GM18861 (cell line): ENCODE measurements at regions not wholly inside any gene's neighbourhood (a gene's known extent, or its start where the extent isn't known, plus 50 kb on each side); places are given as distances from the start of the nearest gene placed in this dataset.
"Not testable (repeated sequence)": the region's sequence is repeated elsewhere in the genome, so short reads cannot be mapped to it uniquely, and the experiment has no call there.

Experiments used
- ATAC-seq: cut with Tn5 transposase; IDR thresholded peaks from one replicate; pipeline ENCODE4 v1.9.1; 2021; ENCODE audit not compliant: unreplicated experiment

DNA sequence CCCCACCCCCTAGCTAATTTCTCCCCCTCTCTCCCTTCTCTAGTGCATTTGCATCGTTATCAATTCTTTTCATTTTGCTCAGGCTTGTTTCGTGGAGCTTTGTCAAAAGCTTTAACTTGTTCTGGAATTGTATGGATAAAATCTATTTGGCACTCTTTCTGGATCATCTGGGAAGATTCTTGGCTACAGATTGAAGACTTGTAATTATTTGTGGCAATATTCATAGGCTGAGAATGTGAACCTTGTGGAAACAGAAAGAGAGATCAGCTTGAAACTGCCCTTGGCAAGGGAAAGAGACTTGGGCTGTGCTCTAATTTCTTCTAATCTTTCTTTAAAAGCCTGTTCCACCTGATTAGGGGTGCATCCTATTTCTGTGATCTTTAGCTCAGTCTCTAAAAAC lies 340.6 kb upstream of the DAB2 start:
- ATAC-seq, result no peak

DNA sequence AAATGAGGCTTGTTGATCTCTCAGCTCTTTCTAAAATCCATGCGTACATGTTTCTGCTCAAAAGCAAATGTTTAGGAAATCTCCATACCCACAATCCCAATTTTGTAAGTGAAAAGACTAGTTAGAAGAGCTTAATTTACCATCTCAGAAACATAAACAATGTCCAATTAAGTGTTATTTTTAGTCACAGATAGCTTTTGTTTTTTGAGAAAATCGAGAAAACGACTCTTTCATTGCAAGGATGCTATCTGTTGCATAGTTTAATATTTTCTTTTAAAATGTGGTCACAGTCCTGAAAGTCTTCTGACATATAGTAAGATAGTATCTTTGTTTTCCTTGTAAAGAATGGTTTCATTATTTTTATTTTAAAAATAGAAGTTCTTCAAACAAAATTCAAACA lies 338.0 kb upstream of the DAB2 start:
- no peak for ATAC-seq

DNA sequence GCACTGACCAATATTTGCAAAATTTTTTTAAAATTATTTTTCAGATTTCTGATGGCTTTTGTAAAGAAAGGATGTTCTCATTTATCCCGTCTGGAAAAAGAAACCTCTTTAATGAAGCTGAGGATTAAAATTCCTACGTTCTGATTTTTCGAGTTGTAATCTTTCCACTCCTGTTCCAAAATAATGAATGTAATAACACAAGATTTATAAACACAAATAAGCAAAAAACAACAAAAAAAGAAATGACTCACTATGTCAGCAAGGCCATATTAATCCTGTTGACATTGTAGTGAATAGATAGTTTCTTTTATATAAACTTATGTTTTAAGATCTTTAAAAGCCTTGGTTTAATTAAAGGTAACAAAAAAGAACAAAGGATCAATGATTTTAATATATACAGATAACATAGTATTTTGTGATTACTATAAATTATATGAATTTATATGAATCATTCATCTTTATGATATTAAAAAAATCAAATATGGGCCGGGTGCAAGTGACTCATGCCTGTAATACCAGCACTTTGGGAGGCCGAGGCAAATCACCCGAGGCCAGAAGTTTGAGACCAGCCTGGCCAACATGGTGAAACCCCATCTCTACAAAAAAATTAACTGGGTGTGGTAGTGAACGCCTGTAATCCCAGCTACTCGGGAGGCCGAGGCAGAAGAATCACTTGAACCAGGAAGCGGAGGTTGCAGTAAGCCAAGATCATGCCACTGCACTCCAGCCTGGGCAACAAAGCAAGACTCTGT lies 336.6 kb upstream of the DAB2 start:
- no peak for ATAC-seq

DNA sequence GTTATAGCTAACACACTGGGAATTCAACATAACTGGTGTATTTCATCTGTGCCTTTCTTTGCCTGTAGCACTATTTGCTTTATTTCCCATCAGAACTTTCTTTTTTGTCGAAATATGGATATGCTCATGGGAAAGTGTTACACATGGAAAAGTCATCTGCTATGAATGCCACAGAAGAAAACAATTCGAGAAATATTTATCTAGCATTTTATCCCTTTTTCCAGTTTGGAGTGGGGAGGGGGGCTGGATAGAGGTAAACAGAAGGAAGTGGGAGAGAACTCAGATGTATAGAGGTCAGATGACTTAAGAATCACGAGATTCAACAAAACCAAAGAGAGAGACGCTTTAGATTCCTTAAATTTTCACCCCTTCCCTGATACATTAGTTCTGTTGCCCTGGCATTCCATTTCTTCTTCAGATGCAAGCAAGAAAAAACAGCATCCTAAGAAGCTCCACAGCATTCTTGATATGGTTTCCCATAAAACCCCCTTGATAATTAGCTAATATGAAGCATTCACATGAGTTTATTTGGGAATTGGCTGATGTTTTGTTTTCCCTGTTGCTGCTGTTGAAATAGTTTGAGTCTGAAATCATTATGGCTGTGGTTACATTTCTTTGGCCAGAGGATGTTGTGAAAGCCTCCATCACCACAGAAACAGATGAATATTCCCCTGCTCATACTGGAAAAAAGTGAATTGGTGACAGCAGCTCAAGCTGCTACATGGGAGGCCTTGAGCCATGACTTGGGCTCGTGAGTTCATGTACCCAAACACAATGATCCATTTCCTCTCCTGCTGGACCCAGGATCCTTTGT lies 335.8 kb upstream of the DAB2 start:
- no peak for ATAC-seq

DNA sequence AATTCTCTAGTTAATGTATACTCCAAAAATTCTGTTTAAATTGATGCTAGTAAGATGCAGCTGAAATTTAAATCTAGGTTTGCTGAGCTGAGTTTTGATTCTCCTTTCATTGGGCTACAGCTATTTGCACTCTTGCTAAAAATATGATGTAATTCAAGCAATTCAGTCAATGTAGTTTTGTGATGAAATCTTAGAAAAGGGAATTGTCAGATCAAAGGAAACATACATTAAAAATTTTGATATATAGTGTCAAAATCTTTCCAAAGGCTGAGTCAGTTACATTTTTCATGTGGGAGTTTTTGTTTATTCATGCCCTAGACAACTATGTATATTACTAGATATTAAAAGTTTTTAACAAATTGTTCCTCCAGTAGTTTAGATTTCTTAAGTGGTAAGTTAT lies 334.9 kb upstream of the DAB2 start:
- ATAC-seq, result no peak

DNA sequence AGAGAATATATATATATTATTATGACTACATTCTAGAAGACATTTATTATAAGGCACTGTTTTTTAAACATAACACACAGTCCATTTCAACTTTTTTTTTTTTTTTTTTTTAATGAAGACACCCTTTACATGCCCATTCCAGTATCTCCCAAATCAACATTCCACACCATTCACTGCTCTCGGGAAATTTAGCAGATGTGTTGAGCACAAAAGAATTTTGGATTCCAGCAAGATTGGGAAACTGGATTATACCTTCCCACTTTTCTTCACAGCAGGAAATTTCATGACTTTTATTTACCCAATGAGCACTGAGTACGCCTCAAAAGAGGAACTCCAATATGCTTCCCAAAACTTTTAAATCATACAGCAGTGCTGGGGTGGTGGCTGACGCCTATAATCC lies 333.6 kb upstream of the DAB2 start:
- ATAC-seq, result no peak

DNA sequence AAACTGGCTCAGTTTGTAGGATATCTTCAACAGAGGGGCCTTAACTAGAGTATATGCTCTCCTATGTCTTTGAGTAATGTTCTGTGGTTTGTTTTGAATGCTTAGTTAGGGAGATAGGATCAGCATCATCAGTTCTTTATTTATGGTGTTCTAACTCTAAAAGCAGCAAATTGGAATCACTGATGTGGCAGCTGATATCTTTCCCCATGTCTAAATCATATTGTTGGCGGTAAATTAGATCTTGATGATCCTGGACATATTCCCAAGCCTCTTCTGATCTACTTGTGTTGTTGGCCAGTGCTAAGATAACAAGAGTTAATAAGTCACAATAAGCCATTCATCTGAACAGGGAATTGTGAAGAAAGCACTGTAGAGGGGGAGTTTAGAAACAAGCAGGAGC lies 332.4 kb upstream of the DAB2 start:
- ATAC-seq, result no peak

DNA sequence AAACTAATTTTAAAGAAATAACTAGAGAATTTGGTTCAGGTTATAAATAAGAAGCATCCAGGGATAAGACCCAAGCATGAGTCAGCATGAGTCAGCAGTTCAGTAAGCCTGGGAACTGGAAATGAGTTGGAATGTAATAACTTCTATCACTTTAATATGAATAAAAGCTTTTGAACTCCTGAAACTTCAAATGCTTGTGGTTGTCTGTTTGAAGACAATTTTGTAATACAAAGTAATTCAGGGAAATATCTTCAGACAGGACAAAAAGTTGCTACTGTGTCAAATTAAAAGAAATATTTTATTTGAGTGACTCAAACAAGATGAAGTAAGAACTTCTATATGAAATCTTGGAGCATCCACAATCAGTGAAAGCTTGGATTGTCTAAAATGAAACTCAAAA lies 331.2 kb upstream of the DAB2 start:
- no peak for ATAC-seq

DNA sequence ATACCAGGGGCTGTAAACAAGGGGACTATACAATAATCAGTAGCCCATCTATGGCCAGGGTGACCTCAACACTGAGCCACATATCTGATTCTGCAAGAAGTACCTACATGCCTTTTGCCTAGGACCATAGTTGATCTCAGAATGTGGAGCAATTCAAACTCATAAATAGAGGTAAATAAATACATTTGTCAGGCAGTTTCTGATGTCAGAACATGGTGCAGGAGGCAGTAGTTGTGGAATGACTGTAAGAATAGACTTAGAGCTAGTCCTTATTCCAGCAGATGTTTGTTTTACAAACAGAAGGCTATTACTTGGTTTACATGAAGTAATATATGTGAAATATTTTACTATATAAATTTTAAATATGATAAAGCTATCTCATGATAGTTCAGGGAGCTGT lies 330.7 kb upstream of the DAB2 start:
- no peak for ATAC-seq

DNA sequence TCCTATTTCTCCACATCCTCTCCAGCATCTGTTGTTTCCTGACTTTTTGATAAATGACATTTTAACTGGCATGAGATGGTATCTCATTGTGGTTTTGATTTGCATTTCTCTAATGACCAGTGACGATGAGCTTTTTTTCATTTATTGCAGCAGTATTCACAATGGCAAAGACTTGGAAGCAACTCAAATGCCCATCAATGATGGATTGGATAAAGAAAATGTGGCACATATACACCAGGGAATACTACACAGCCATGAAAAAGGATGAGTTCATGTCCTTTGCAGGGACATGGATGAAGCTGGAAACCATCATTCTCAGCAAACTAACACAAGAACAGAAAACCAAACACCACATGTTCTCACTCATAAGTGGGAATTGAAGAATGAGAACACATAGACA lies 329.0 kb upstream of the DAB2 start:
- not testable (repeated sequence) for ATAC-seq

DNA sequence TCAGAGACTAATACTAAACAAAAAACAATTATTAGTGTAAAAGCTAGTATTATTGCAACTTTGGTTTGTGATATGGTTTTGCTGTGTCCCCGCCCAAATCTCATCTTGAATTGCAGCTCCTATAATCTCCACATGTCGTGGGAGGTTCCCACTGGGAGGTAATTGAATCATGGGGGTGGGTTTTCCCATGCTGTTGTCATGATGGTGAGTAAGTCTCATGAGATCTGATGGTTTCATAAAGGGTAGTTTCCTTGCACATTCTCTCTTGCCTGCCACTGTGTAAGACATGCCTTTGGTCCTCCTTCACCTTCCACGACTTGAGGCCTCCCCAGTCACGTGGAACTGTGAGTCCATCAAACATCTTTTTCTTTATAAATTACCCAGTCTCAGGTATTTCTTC lies 325.9 kb upstream of the DAB2 start:
- ATAC-seq, result no peak

DNA sequence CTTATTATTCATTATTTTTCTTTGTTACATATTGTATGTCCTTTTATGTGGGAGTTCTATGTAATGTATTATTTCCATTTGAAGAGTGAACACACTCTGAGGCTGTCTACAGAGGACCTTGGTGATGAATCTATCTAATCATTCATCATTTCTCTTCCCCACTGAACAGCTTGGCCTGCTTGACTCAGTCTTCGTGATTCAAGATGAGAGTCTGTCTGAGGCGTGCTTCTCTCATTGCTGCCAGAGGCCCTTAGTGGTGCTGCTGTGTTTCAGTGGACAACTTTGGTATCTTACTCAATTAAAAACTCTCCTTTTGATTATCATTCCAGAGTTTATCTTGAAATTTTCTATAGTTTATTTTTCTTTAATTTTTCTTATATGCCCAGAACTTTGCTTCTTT lies 318.1 kb upstream of the DAB2 start:
- no peak for ATAC-seq

DNA sequence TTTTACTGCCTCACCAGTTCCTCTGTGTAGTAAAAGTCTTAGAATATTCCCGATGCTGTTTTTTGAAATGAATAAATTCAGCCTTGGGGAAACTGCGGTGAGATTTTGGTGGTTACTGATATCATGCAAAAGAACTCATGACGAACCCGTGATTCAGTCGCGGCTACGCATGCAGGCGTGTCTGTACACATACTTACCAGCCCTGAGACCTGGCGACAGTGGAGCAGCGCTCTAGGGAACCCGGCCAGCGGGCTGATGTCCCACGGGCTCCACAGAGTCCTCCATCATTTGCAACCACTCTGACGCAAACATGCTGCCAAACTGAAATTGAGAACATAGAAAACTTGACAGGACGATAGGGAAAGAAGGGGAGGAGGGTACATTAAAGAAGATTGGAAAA lies 315.6 kb upstream of the DAB2 start:
- ATAC-seq, result no peak

DNA sequence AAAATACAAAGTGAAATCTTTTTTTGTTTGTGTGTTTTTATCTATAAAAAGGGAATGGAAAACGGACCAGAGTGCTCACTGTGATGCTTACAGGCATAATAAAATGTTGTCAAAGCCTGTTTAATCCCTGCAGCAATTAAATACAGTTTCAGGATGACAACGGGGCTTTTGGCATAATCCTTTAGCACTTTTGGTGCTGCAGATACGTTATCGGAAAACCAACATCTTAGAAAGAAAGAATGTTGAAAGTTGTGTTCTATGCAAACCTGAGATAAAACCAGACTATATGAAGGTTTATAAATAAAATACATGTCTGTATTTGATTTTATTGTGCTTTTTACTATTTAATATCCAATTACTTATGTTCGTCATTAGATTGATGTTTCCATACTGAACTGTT lies 307.4 kb upstream of the DAB2 start:
- ATAC-seq, result no peak

DNA sequence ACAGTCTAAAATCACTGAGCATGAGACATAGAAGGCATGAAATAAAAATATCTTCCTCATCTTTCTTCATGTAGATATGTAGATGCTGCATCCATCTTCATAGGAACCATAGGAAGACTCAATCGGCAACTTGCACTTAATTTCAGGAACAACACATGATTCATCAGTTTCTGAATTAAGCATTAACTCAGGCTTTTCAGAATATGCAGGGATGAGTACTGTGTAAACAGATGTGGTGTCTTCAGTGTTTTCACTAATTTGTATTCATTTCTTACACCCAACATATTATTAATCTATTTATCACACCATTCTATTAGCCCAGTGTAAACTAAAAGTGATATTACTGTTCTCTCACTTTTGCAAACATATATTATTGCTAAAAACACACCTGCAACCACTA lies 305.9 kb upstream of the DAB2 start:
- ATAC-seq, result no peak

DNA sequence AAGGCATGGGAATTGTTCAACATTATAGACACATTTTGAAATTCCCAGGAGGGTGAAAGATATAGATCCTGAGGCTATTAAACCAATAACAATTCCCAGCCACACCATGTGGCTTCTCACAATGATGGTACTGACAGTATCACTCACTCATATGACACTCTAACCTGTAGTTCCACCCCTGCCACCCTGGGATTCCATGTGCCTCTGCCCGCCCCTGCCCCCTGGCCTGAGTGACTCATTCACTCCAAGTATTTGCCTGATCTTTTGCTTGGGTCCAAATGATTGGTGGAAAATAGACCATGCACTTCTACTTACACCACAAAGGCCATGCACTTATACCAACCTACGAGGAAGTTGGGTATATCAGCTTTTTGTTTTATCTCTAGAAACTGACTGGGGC lies 305.2 kb upstream of the DAB2 start:
- ATAC-seq, result no peak

DNA sequence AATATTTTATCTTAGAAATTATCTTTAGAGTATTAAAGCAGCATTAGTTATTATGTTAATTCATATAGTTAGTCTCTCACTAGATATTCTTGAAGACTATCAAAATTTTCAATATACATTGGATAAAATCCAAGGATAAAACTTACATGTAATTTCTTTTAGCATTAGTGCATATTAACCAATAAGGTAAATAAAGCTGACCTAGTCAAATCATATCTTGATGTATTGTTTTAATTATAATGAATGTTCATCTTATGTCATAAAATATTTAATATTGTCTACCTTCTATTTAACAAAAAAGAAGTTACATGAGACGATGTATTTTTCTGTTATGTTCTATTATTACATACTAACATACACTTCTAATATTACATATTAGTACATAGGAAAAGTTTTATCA lies 301.7 kb upstream of the DAB2 start:
- ATAC-seq, result no peak

DNA sequence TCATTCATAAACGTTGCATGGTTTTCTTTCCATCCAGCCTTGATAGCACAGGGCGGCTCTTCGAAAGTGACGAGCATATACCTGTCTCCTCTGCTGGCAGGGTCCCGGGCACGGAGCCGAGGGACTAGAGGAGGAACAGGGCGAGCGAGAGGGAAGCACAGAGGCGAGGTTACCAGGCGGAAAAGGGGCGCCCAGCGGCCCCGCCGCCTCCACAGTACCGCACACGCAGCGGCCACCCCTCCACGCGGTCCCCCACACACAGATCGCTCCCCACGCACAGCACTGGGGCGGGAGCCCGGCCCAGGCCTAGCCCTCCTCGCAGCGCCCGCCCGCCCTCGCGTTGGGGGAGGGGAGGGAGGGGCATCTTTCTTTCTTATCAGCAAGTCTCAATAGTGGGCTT lies 296.6 kb upstream of the DAB2 start:
- no peak for ATAC-seq

DNA sequence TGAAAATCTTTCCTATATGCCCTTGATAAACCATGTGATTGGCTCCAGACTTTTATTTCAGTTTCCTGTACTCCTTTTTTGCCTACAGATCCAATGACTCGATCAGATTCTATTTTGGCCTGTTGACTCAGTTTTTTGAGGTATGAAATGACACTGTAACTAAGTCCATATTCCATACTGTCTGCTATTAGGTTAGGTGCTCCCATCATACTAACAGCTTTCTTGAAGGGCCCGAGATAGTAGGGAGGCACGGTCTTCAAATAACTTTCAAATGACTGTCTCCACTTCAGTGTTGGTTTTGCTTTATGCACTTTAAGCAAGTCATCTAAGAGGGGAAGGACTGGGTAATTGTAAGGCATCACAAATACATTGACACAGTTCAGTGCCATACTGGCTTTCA lies 295.4 kb upstream of the DAB2 start:
- ATAC-seq, result no peak

DNA sequence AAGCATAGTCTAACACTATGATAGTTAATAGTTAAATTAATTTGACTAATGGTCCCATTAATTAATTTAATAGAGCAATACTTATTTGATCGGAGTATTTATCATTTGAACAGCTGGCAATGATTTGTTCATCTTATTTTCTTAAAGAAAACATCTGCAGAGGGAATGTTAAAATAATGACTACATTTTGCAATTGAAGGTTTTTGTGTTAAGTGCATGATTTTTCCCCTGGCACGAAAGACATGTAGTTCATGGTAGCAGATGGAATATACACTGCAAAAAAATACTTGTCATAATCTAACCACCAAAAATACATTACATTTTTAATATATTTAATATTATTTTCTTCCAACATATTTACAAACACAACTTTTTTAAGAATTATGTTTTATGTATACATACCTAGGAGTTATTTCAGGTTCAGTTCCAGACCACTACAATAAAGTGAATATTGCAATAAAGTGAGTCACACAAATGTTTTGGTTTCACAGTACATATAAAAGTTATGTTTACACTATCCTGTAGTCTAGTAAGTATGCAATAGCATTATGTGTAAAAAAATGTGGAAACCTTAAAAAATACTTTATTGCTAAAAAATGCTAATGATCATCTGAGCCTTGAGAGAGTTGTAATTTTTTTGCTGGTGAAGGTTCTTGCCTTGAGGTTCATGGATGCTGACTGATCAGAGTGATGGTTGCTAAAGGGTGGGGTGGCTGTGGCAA lies 292.6 kb upstream of the DAB2 start:
- ATAC-seq, result no peak

DNA sequence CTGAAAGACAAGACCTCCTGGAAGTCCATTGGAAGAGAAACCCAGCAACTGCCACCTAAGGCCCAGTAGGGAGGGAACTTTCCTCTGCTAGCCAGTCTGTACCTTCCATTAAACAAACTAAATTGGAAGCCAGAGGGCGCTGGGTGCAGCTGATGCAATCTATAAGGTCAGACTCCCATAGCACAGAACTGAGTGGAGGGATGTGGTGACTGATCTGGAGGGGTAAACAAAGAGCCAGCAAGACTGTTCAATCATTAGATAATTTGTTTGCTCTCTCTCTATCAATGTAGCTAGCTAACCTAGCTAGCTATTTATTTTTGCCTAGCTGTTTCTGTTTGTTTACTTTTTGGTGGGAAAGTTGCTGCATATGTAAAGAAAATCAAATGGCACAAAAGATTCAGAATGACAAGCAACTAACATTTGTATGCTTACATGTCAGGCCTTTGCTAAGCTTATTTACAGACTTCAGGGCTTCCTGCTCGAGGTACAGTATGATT lies 291.8 kb upstream of the DAB2 start:
- peak; percentile 59 for ATAC-seq
